Fibroblast of lung (primary cell): ENCODE measurements at regions not wholly inside any gene's neighbourhood (a gene's known extent, or its start where the extent isn't known, plus 50 kb on each side); places are given as distances from the start of the nearest gene placed in this dataset.

Source experiments
- EZH2 ChIP-seq: IDR thresholded peaks from 2 replicates; pipeline ENCODE4 v1.5.1; 2012; ENCODE audit warnings: low read length, control low read depth, mild to moderate bottlenecking; ENCODE audit errors: missing control alignments
- TF ChIP-seq, protein P1 (sequence below), 2 donors: IDR thresholded peaks in 1 of 2; conservative IDR thresholded peaks in 1 of 2; 1 replicate in 1 of 2; 2 replicates in 1 of 2; pipeline ENCODE4 v1.5.1; 2011 to 2012; ENCODE audit warnings: low read length in 2 of 2, control low read depth in 1 of 2, inconsistent platforms in 1 of 2, low read depth in 1 of 2, mild to moderate bottlenecking in 1 of 2

DNA sequence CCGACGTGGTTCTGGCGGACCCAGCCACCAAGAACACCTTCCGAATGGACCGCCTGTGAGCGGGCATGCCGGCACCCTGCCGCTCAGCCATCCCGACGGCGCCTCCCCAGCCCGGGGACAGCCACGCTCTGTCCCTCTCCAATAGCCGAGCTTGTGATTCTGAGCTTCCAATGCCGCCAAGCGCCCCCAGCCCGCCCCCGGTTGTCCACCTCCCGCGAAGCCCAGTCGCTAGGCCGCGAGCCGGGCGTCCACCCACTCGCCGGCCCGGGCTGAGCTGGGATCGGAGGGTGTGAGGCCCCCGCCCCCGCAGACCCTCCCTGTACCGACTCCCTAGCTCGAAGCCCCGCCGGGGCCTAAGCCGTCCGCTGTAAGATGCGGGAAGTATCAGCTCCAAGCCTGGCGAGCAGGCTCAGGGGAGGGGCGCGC is 1195.1 kb upstream of the CHAC2 start:
- TF ChIP-seq EZH2, result no peak
- TF ChIP-seq, protein P1, sequence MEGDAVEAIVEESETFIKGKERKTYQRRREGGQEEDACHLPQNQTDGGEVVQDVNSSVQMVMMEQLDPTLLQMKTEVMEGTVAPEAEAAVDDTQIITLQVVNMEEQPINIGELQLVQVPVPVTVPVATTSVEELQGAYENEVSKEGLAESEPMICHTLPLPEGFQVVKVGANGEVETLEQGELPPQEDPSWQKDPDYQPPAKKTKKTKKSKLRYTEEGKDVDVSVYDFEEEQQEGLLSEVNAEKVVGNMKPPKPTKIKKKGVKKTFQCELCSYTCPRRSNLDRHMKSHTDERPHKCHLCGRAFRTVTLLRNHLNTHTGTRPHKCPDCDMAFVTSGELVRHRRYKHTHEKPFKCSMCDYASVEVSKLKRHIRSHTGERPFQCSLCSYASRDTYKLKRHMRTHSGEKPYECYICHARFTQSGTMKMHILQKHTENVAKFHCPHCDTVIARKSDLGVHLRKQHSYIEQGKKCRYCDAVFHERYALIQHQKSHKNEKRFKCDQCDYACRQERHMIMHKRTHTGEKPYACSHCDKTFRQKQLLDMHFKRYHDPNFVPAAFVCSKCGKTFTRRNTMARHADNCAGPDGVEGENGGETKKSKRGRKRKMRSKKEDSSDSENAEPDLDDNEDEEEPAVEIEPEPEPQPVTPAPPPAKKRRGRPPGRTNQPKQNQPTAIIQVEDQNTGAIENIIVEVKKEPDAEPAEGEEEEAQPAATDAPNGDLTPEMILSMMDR (conservative IDR thresholded peaks at IDR 0.05 in 1 of 2, IDR thresholded peaks at IDR 0.05 in 1 of 2; ENCODE audit: low read depth in 1 of 2, low read length in 2 of 2), result no peak
